ENCODE measurements at regions not wholly inside any gene's neighbourhood (a gene's known extent, or its start where the extent isn't known, plus 50 kb on each side); places are given as distances from the start of the nearest gene placed in this dataset.
A peak's percentile ranks its signal among the peaks of the same experiment; 100 is the strongest.

DNA sequence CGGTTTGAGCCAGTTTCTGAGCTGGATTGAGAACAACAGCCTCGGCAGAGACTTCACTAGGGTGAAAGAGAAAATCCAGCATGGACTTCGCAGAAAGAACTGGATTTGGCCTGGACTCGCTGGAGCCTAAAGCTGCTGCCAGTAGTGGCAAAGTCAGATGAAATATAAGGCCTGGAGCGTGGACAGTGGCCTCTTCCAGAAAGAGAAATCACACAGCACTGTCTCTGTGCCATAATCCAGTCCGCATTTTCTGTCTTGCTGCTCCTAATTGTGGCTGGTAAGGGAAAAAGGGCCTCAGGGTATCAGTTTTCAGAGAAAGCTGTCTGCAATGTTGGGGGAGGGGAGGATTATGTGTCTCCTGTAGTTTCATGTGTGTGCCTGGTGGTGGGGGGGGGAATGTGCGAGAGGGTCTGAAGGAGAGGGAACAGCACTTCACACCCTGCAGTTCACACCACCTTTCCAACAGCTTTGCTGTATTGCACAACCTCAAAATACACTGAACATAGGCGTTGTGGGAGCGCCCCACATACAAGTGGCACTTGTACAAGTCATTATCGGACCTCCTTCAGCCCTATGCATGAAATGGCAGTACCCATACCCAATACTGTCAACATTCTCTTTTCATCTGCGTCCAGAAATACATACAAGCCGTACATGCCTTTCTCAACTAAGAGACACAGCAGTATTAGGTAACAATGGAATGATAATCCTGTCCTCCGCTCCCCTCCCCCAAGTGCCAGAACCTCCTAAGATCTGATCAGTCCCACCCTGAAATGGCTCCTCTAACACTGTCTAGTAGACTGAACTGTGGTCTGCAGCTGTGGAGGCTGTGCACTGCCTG, 107.5 kb upstream of the ATF7IP start:
- WGBS, 2 donors = 20 to 25% methylated on average over 13 of the region's 13 CpGs
- intact Hi-C loops (cut with DNase I) = no loop called here
- TF ChIP-seq, protein P1, sequence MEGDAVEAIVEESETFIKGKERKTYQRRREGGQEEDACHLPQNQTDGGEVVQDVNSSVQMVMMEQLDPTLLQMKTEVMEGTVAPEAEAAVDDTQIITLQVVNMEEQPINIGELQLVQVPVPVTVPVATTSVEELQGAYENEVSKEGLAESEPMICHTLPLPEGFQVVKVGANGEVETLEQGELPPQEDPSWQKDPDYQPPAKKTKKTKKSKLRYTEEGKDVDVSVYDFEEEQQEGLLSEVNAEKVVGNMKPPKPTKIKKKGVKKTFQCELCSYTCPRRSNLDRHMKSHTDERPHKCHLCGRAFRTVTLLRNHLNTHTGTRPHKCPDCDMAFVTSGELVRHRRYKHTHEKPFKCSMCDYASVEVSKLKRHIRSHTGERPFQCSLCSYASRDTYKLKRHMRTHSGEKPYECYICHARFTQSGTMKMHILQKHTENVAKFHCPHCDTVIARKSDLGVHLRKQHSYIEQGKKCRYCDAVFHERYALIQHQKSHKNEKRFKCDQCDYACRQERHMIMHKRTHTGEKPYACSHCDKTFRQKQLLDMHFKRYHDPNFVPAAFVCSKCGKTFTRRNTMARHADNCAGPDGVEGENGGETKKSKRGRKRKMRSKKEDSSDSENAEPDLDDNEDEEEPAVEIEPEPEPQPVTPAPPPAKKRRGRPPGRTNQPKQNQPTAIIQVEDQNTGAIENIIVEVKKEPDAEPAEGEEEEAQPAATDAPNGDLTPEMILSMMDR (IDR thresholded peaks at IDR 0.05) = peak in 1 of 6 experiments; percentile 18
- TF ChIP-seq POLR2A (IDR thresholded peaks at IDR 0.05) = no peak

DNA sequence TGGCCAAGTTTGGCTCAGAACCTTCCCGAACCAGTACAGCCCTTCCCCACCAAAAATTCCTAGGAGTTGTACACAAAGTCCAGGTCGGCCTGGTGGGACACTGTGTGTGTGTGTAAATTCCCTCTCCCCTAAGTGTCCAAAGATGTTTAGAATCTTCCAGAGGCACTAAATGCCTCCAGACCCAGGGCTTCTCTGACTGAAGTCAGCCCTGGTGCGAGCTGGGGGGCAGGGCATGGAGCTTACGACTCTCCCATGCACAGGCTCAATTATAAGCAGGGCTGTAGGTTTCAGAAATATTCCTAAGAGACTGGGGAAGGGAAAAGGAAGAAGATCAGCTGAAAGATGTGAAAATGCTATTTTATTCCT, 106.9 kb upstream of the ATF7IP start:
- Histone ChIP-seq H3K9me3 (no peaks in the 10 kb centered on the region), H3K27ac (peak overlapping the region; percentile 91 to 92 (median 92)), H3K4me3 (replicated peaks in 1 of 3) (no peak overlapping the region), H3K36me3 (no peaks in the 10 kb centered on the region), H3K27me3 (no peaks in the 10 kb centered on the region), H3K4me1 (peaks cover 20 to 43% of the 10 kb centered on the region in 2 donors)
- intact Hi-C loops (cut with DNase I) = no loop called here
- no peak for DNase-seq
- 42 to 46% methylated on average over 4 of the region's 4 CpGs for WGBS, 2 donors
- no peak for TF ChIP-seq POLR2A (IDR thresholded peaks at IDR 0.05)
- TF ChIP-seq, protein P1 (IDR thresholded peaks at IDR 0.05) = no peak

More for the DNA sequence above, 107.5 kb upstream of the ATF7IP start:
- no peaks in the 10 kb centered on the region for H3K27me3 ChIP-seq
- no peaks in the 10 kb centered on the region for H3K36me3 ChIP-seq
- peak overlapping the region; percentile 91 to 92 (median 92) for H3K27ac ChIP-seq
- H3K4me3 ChIP-seq (replicated peaks in 1 of 3) = no peak overlapping the region
- H3K9me3 ChIP-seq = no peaks in the 10 kb centered on the region
- peak; percentile 95 to 98 for DNase-seq
- peaks cover 20 to 43% of the 10 kb centered on the region in 2 donors for H3K4me1 ChIP-seq

DNA sequence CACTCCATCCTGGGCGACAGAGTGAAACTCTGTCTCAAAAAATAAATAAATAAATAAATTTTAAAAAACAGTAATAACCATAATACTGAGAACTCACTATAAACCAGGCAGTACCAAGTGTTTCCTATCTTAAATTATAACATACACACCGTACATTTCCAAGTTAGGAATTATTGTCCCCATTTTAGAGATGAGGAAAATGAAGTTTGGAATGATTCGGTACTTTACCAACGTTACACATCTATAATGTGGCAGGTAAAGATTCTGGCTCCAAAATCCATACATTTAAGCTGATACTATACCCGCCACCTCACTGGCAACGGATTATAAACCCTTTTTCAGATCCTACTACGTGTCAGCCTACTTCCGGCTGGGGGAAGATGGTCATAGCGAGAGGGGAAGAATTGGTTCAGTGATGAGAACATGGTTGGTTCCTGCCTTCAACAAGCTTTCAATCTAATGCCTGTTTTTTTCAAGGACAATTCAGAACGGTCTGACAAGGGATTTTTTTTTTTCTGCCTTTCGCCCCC, 105.9 kb upstream of the ATF7IP start:
- no peak for DNase-seq
- Histone ChIP-seq H3K36me3 (no peaks in the 10 kb centered on the region), H3K4me1 (peaks cover 20 to 43% of the 10 kb centered on the region in 2 donors), H3K27ac (peak overlapping the region; percentile 91 to 92 (median 92)), H3K27me3 (no peaks in the 10 kb centered on the region), H3K9me3 (no peaks in the 10 kb centered on the region), H3K4me3 (replicated peaks in 1 of 3) (no peak overlapping the region)
- 82 to 88% methylated on average over 11 of the region's 11 CpGs for WGBS, 2 donors
- intact Hi-C loops (cut with DNase I) = loop anchor here (10.0 kb wide), 1 partner anchor 95 kb away; no protein-coding TSS in a partner anchor
- TF ChIP-seq POLR2A (IDR thresholded peaks at IDR 0.05) = no peak
- TF ChIP-seq, protein P1 (IDR thresholded peaks at IDR 0.05) = no peak

DNA sequence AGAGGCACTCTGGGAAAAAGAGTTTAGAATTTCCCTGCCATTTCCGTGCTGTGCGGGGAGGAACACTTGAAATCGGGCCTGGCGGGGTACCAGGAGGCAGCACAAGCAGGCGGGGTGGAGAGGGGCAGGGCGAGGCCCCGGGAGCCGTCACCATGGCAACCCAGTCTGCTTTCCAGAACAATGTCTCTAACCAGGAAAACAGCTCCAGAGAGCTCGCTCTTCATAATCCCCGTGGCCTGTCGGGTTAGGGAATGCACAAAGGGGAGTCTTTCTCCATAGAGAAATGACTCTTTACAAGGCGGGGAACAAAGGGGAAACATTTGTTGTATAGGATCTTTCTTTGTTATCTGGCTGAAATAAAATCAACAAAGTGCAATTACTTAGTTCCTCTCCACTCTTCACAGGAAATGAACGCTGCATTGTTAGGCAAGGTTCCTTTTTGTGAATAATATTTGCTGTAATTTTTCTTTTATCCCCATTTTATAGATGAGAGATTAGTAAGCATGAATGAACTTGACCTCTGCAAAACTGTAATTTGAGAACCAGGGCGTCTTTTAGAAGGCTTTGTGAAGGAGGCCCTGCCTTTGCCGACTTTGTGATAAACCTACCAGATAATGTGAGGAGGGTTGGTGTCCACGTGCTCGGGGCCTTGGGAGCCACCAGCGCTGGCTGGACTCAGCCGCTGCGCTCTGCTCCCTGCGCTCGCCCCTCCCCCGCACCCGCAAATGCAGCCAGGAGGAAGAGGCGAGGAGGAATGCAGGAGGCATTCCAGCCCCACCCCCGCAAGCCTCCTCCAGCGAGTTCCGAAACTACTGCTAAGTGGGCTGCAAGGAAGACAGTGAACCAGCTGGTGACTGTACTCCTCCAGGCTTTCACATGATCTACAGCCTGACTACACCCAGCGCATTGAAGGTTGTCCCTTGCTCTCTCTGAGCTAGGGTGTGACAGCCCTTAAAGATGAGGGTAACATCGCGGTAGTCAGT, 105.2 kb upstream of the ATF7IP start:
- Histone ChIP-seq H3K36me3 (no peaks in the 10 kb centered on the region), H3K4me3 (replicated peaks in 1 of 3) (no peak overlapping the region), H3K4me1 (peaks cover 20 to 43% of the 10 kb centered on the region in 2 donors), H3K27ac (peak overlapping the region; percentile 91 to 92 (median 92)), H3K27me3 (no peaks in the 10 kb centered on the region), H3K9me3 (no peaks in the 10 kb centered on the region)
- intact Hi-C loops (cut with DNase I) = loop anchor here (10.0 kb wide), 1 partner anchor 94 kb away; no protein-coding TSS in a partner anchor
- DNase-seq = peak; percentile 97 to 98
- WGBS, 2 donors = 8 to 11% methylated on average over 31 of the region's 31 CpGs
- peak in 1 of 2 donors; percentile 57 for TF ChIP-seq POLR2A (IDR thresholded peaks at IDR 0.05)
- TF ChIP-seq, protein P1 (IDR thresholded peaks at IDR 0.05) = no peak

Measured in thyroid gland (tissue), 4 donors.